Stimulated activated CD4-positive, alpha-beta T cell treated with anti-CD3 and anti-CD28 coated beads, Interleukin-15, amount 100 ng/mL, for 1 hour (primary cell): ENCODE measurements at regions not wholly inside any gene's neighbourhood (a gene's known extent, or its start where the extent isn't known, plus 50 kb on each side); places are given as distances from the start of the nearest gene placed in this dataset.

Experiments used
- DNase-seq, 2 donors: peaks; one replicate each; pipeline ENCODE4 v3.0.0-alpha.2; 2020; ENCODE audit warnings: low read depth in 1 of 2, low spot score in 1 of 2

DNA sequence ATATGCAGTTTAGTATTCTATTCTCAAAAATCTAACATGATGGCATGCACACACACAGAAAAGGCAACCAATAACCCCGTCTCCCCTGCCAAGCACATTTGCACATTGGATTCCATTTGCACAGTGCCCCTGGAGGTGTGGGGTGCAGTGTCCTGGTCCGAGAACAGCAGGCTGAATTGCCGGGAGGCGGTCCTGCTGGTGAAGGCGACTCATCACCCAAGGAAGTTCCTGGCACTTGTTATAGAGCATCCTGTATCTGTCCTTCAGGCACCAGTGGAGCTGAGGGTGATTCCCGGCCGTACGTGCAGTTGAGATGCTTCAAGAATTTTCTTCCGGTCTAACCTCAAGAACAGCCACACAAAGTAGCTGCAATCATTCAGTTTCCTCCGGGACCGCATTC lies 73.0 kb upstream of the RAB12 start:
- no peak for DNase-seq

DNA sequence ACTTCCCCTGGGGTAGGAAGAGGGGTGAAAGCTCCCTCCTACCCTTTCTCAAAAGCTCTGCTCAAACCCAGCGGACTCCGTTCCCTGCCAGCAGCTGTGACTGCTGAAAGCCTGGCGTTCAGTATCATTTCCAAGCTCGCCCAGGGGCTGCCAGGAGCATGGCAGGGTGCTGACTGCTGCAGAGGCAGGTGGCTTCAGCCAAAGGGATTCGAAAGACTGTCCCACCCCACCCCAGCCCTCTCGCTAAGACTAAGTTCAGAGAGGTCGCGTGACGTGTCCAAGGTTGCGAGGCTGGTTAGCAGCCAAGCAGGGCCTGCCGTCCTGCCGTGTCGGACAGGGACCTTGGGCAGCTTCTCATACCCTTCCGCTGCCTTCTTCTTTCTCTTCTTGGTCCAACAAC lies 72.3 kb upstream of the RAB12 start:
- DNase-seq, result no peak

DNA sequence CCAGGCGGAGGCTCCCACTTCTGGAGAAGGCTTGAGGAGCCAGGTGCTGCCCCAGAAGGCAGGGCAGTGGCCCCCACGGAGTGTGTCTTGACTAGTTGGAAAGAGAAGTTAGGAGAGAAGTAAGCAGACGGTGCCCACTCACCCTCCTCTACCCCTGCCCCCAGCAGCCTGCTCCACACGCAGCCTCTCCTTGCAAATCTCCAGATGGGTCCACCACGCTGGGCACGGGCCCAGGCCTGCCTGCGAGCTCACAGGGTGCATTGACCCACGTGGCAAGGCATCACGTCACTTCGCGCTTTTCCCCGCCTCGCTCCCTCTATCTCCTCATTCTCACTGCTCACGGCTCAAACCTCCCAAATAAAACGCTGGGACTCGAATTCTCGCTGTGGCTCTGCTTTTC lies 71.8 kb upstream of the RAB12 start:
- DNase-seq, result no peak

DNA sequence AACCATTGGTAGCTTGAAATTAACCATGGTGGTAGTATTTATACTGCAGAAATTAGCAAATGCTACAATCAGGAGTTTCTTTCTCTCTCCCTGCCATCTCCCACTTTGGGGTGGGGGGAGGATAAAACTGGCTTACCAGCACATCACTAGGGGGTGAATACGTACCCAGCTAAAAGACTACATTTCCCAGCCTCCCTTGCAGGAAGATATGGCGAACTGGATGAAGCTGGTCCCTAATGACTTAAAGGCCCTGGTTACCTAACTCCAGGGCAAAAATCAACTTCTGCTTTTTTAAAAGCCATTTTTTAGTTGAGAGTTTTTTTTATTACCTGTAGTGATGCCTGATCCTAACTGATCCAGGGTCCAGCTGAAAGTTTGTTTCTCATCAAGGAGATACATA lies 70.3 kb upstream of the RAB12 start:
- DNase-seq, result no peak

DNA sequence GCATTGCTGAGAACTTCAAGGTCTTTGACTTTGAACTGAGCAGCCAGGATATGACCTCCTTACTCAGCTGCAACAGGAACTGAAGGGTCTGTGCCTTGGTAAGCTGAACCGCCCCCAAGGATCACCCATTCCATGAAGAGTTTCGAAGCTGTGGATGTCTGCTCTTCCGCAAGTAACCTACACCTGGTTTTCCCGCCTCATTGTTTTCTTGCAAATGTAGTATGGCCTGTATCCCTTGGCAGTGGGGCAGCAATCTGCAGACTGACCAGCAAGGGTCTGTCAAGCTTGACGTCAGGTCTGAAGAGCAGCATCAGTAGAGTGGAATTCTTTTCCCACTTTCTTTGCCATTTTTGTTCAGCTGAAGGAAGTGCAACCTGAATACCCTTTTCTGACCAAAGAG lies 62.6 kb upstream of the RAB12 start:
- no peak for DNase-seq

- DNase-seq, result no peak
Measured at GRCh38 chr18:8548186-8548585, 61.1 kb upstream of the RAB12 start.

- no peak for DNase-seq
Measured at GRCh38 chr18:8549254-8549757, 59.9 kb upstream of the RAB12 start.

- DNase-seq, result no peak
Measured at GRCh38 chr18:8552151-8552550, 57.1 kb upstream of the RAB12 start.

GRCh38 chr18:8554354-8554753 lies 54.9 kb upstream of the RAB12 start:
- no peak for DNase-seq

DNA sequence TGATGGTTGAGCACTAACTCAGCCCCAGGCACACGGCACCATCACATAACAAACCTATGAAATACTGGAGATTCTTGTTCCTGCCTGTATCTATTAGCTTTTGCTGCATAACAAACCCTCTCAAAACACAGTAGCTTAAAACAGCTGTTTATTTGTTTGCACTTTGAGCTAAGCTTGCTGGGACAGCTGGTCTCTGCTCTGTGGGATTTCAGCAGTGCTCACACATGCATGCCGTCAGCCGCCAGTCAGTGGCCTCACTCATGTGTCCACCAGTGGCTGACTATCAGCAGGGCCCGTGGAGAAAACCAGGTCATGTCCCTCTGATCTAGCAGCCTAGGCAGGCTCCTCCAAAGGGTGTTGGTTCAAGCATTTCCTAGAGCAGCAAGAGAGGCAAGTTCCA lies 52.8 kb upstream of the RAB12 start:
- no peak for DNase-seq
